K562 (cell line): ENCODE measurements at regions not wholly inside any gene's neighbourhood (a gene's known extent, or its start where the extent isn't known, plus 50 kb on each side); places are given as distances from the start of the nearest gene placed in this dataset.

ENCODE experiments used
- CEBPB ChIP-seq: fragments of 450-650 bp; IDR thresholded peaks from 2 replicates; pipeline ENCODE4 v1.6.1; 2016; ENCODE audit warnings: missing genetic modification characterization, missing compliant biosample characterization
- ELF2 ChIP-seq: fragments of 250-450 bp; sonication (Bioruptor Pico); IDR thresholded peaks from 2 replicates; pipeline ENCODE4 v1.5.0; 2021; ENCODE audit warnings: mild to moderate bottlenecking
- NR3C1 ChIP-seq: sonication (generic); formaldehyde crosslinking; IDR thresholded peaks from 2 replicates; pipeline ENCODE4 v1.8.1; 2022; ENCODE audit warnings: missing genetic modification reagents
- PHB2 ChIP-seq: fragments of 450-650 bp; IDR thresholded peaks from 2 replicates; pipeline ENCODE4 v1.6.1; 2017; ENCODE audit warnings: low read depth
- SAP30 ChIP-seq: fragments of 200-600 bp; sonication (generic); IDR thresholded peaks from 2 replicates; pipeline ENCODE4 v1.6.1; 2012; ENCODE audit warnings: borderline replicate concordance, low read depth, mild to moderate bottlenecking, moderate library complexity, low read length, control low read depth, inconsistent platforms; ENCODE audit not compliant: insufficient read depth, poor library complexity, severe bottlenecking
- TGIF2 ChIP-seq: sonication (generic); formaldehyde crosslinking; IDR thresholded peaks from 2 replicates; pipeline ENCODE4 v1.8.1; 2022; ENCODE audit warnings: mild to moderate bottlenecking, missing genetic modification reagents, moderate library complexity
- ZFX ChIP-seq: sonication (generic); formaldehyde crosslinking; IDR thresholded peaks from 2 replicates; pipeline ENCODE4 v1.8.0; 2022; ENCODE audit warnings: mild to moderate bottlenecking, missing genetic modification reagents, moderate library complexity
- TF ChIP-seq, protein P1 (sequence below): fragments of 450-650 bp; formaldehyde crosslinking; IDR thresholded peaks from 2 replicates; pipeline ENCODE4 v1.4.0; 2022; ENCODE audit warnings: mild to moderate bottlenecking, moderate library complexity
- TF ChIP-seq, protein P2 (sequence below): fragments of 250-450 bp; sonication (Bioruptor Pico); IDR thresholded peaks from 2 replicates; pipeline ENCODE4 v1.8.0; 2021; ENCODE audit warnings: moderate library complexity, mild to moderate bottlenecking, inconsistent platforms
- TF ChIP-seq, protein P3 (sequence below): fragments of 250-450 bp; sonication (Bioruptor Pico); IDR thresholded peaks from 2 replicates; pipeline ENCODE4 v1.5.0; 2020; ENCODE audit warnings: mild to moderate bottlenecking, borderline replicate concordance

DNA sequence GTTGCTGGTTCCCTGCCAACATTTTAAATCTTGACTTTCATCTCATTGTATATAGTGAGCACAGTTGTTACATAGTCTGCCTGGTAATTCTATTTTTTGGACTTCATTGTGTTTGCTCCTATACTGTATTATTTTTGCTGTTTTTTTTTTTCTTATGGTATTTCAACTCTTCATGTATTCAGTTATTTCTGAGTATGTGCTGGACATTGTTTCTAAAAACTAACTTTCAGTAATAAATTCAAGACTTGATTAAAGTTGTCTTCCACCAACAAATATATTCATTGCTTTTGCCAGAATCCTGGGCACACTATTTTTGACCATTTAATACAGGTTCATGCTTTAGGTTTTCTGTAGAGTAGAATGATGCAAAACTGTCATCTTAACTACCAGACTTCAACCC, 698.3 kb downstream of the MAFB start (continued):
- TF ChIP-seq TGIF2 = no peak
- no peak for TF ChIP-seq ELF2 (CRISPR knock-in tag)
- no peak for TF ChIP-seq SAP30
- TF ChIP-seq, protein P1, sequence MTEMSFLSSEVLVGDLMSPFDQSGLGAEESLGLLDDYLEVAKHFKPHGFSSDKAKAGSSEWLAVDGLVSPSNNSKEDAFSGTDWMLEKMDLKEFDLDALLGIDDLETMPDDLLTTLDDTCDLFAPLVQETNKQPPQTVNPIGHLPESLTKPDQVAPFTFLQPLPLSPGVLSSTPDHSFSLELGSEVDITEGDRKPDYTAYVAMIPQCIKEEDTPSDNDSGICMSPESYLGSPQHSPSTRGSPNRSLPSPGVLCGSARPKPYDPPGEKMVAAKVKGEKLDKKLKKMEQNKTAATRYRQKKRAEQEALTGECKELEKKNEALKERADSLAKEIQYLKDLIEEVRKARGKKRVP (CRISPR knock-in tag) = no peak
- TF ChIP-seq, protein P2, sequence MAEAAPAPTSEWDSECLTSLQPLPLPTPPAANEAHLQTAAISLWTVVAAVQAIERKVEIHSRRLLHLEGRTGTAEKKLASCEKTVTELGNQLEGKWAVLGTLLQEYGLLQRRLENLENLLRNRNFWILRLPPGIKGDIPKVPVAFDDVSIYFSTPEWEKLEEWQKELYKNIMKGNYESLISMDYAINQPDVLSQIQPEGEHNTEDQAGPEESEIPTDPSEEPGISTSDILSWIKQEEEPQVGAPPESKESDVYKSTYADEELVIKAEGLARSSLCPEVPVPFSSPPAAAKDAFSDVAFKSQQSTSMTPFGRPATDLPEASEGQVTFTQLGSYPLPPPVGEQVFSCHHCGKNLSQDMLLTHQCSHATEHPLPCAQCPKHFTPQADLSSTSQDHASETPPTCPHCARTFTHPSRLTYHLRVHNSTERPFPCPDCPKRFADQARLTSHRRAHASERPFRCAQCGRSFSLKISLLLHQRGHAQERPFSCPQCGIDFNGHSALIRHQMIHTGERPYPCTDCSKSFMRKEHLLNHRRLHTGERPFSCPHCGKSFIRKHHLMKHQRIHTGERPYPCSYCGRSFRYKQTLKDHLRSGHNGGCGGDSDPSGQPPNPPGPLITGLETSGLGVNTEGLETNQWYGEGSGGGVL (CRISPR knock-in tag) = no peak
- no peak for TF ChIP-seq ZFX (CRISPR knock-in tag)
- no peak for TF ChIP-seq NR3C1
- TF ChIP-seq PHB2 = no peak
- no peak for TF ChIP-seq CEBPB (tag)
- TF ChIP-seq, protein P3, sequence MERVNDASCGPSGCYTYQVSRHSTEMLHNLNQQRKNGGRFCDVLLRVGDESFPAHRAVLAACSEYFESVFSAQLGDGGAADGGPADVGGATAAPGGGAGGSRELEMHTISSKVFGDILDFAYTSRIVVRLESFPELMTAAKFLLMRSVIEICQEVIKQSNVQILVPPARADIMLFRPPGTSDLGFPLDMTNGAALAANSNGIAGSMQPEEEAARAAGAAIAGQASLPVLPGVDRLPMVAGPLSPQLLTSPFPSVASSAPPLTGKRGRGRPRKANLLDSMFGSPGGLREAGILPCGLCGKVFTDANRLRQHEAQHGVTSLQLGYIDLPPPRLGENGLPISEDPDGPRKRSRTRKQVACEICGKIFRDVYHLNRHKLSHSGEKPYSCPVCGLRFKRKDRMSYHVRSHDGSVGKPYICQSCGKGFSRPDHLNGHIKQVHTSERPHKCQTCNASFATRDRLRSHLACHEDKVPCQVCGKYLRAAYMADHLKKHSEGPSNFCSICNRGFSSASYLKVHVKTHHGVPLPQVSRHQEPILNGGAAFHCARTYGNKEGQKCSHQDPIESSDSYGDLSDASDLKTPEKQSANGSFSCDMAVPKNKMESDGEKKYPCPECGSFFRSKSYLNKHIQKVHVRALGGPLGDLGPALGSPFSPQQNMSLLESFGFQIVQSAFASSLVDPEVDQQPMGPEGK (CRISPR knock-in tag) = no peak
